HG03342 (cell line): ENCODE measurements at regions not wholly inside any gene's neighbourhood (a gene's known extent, or its start where the extent isn't known, plus 50 kb on each side); places are given as distances from the start of the nearest gene placed in this dataset.
"Not testable (repeated sequence)": the region's sequence is repeated elsewhere in the genome, so short reads cannot be mapped to it uniquely, and the experiment has no call there.

Source experiments
- ATAC-seq: cut with Tn5 transposase; IDR thresholded peaks from one replicate; pipeline ENCODE4 v1.9.1; 2021; ENCODE audit warnings: mild to moderate bottlenecking, moderate library complexity; ENCODE audit not compliant: unreplicated experiment

DNA sequence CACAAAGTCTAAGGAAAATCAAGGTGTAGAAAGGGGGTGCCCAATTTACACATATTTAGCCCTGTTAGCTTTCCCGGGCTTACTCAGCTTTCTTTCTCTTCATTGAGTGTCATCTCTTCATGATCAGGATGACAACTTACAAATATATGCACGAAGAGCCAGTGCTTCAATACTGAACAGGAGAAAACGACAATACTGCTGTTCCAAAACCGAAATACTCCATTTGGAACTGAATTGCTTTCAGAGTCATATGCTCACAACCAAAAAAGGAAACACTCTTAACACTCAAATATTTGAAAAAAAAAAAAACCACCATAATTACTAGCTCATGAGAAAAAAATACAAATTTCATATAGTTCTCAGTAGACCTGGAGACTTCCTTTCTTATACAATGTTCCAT, 272.1 kb upstream of the DUSP10 start:
- ATAC-seq: no peak

DNA sequence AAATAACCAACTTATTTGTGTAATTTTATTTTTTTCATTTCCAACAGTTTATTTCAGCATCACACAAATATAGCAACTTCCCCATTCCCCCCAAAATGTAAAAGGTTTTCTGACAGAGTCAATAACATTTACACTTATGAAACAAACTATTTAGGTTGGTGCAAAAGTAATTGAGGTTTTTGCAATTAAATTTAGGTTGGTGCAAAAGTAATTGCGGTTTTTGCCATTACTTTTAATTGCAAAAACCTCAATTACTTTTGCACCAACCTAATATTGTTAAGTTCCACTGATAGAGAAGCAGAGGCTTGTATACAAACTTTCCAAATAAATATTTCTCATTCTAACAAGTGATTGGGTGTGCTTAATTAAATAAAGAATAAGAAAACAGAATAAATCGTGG, 270.9 kb upstream of the DUSP10 start:
- no peak for ATAC-seq

DNA sequence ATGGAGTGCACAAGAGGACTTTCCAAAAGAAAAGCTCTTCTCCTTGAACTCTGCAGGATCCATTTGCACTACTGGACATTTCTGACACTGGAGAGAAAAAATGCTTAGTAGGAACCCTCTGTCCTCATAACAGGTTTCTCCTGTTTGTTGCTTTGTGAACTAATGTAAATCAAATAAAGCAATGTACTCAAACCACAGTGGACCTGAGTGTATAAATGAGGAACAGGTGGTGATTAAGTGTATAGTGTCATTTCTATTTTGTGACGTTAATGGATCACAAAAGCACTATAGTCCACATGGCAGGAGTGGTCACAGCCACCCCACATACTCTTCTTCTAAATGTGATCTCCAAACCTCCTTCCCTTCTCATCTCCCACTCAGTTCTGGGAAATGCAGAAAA, 268.4 kb upstream of the DUSP10 start:
- ATAC-seq: no peak

DNA sequence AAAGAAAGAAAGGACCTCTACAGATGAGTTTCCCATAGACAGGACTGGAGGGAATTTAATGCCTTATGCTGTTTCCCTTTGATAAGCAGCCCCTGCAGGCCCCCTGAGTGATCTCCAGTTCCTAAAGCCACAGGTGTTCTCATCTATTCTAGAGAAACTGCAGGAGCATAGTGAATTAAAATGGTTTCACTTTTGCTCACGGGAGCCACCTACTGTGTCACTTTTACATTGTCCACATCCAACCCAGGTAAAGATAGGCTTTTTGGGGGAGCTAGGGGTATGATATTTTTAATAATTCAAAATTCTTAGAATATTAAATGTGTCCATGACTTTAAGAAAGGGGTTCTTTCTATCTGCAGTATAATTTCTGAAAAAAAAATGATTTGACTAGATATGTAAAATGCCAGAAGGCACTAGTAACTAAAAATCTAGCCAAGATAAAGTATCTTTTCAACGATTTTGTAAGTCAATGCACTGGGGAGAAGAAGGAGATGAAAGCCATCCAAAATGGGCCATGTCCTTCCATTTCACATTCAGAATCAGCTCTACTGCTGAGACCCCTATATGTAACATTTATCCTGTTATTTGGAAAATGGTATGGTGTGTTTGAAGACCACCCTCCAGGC, 267.3 kb upstream of the DUSP10 start:
- peak; percentile 58 for ATAC-seq

DNA sequence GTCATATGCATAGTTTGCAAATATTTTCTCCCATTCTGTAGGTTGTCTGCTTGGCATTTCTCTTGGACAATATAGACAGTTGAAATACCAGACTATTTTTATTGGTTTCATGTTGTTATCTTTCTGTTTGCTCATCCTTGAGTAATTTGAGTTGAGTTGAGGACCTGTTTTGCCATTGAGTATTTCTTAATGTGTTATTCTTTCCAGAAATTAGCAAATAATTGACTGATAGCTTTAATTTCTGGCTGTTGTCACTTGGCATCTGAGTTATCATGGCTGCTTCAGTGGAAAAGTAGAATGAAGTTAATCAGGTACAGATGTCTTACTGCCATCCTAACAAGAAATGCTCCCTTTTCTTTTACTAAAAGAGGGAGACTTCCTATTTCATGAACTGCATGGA, 264.8 kb upstream of the DUSP10 start:
- ATAC-seq: no peak

DNA sequence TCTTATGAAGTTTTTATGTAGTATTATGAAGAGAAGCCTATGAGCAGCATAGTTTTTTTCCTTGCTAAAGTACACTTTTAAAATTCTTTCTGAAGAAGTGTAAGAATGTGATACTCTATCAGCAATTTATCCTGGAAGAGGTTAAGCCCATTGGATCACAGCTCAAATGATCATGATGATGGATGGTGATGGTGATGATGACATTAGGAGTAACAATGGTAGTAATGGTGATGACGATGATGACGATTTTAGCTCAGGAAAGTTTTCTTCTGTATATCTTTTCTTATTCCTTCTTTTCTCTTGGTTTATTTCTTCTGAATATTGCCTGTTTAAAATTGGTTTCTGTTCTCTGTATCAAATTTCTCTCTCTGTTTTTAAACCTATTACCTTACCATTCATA, 262.9 kb upstream of the DUSP10 start:
- no peak for ATAC-seq

DNA sequence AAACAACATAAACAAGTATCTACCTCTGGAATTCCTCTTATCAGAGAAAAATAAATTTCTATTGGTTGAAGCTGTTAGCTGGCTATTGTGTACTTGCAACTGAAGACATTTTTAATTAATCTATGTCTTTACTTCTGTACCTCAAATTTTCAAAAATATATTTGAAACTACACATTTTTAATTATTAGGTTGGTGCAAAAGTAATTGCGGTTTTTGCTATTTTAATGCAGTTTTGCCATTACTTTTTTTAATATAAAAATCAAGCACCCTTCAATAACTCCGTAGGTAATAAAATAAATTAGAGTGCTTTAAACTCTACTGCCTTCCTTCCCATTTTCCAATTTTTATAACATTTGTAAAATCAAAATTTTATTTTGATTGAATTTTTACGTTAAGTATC, 262.1 kb upstream of the DUSP10 start:
- no peak for ATAC-seq

DNA sequence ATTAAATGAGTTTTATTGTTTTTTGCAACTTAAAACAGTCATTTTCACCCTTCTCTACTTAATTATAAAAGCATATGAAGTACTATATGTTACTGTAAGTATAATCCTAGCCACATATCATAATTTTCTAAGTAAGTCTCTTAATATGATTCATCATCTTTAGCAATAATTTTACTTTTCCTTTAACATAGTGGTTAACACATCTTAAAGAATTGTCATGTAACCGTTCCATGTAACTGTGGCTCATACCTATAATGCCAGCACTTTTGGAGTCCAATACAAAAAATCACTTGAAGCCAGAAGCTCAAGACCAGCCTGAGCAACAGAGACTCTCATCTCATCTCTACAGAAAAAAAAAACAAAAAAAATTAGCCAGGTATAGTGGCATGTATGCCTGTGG, 260.6 kb upstream of the DUSP10 start:
- ATAC-seq: no peak

DNA sequence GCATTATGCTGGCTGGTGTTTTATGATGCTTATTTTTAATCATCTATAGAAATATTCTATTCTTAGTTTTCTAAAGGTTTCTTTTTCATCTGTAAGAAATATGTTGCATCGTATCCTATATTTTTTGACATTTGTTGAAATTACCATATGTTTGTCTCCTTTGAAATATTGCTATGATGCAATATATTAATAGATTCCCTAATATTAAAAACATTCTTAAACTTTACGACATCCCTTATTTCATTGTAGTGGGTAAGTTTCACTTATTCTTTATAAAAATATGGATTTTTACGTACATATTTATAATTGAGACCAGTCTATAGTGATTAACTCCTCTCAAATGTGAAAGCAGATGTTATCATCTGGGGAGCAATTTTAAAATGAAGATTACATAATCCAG, 258.2 kb upstream of the DUSP10 start:
- ATAC-seq: no peak

DNA sequence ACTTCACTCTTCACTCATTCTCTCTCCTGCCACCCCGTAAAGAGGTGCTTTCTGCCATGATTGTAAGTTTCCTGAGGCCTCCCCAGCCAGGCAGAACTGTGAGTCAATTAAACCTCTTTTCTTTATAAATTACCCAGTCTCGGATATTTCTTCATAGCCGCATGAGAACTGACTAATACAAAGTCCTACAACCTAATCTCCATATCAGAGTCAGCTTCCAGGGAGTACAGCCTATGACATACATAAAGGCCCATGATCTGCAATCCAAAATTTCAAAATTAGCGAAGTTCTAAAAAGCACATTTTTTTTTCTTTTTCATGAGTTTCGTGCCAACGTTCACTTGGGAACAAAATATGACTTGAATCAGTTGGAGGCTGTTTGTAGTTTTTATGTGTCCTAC, 256.9 kb upstream of the DUSP10 start:
- ATAC-seq: no peak

DNA sequence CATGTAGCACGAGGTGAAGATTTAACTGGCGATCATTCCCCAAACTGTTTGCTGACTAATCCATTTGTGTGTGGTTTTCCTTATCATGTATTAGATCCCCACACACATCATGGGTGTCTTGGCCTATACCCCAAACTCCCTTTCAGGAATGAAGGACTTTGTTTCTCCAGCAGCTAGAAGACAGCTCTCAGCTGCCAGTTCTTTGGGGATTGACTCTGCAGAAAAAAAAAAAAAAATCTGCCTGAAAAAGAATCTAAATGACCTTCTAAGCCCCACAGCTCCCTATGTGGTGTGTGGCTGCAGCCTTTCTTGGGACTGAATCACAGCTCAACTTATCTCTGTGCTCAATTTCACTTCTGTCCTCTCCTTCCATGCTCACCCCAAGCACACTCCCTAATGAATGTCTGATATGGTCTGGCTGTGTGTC, 256.3 kb upstream of the DUSP10 start:
- ATAC-seq: no peak

DNA sequence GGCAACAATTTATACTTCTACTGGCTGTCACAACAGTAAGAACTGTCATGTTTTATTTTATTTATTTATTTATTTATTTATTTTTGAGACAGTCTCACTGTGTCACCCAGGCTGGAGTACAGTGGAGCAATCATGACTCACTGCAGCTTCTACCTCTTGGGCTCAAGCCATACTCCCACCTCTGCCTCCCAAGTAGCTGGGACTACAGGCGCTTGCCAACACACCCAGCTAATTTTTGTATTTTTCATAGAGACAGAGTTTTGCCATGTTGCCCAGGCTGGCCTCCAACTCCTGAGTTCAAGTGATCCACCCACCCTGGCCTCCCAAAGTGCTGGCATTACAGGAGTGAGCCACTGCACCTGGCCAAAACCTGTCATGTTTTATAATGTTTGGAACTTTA, 255.1 kb upstream of the DUSP10 start:
- not testable (repeated sequence) for ATAC-seq

DNA sequence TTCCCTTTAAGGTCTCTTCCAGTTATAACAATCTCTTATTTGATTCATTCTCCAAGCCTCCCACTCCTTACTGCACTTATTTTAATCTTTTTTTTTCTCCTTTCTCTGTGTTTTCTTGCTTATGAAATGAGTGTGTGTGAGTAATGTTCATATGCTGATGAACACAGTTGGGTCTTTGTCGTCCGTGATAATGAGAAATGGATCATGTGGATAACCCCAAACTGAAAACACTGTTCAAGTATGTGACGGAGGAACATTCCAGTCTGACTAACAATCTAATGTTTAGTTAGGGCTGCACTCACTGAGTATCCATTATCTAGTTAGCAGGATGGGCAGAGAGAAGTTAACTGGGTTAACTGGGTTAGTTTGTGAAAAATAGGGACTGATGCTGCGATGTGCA, 253.1 kb upstream of the DUSP10 start:
- no peak for ATAC-seq

DNA sequence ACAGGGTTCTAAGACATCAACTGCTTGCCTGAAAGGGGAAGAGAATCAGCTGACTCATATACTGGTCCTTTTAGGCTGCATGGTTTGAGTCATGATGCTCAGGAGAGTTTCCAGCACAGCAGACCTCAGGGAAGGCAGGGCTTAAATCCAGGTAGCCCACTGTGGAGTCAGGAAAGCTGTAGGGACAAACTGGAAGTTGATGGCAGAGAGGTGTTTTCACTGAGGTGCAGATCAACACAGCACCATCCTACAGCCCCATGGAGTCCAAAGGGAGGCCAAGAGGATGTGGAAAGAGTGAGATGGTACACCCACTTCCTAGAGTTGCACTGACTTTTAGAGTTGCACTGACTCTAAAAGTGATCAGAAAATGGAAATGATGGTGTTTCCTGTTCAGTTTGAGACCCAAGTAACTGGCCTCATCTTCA, 252.4 kb upstream of the DUSP10 start:
- peak; percentile 80 for ATAC-seq

DNA sequence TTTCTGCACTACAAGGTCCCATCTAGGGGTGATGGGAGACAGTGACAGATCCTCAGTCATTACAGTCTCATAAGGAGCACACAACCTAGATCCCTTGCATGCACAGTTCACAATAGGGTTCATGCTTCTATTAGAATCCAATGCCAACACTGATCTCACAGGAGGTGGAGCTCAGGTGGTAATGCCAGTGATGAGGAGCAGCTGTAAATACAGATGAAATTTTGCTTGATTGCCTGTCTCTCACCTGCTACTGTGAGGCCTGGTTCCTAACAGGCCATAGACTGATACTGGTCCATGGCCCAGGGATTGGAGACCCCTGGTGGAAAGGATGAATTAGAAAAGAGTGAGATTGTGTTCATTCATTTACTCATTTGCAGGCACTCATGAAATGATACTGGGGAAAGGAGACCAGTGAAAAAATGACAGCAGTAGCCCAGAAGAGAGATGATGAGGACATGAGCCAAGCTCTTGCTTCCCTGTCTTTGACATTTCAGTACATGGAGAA, 251.6 kb upstream of the DUSP10 start:
- ATAC-seq: no peak

DNA sequence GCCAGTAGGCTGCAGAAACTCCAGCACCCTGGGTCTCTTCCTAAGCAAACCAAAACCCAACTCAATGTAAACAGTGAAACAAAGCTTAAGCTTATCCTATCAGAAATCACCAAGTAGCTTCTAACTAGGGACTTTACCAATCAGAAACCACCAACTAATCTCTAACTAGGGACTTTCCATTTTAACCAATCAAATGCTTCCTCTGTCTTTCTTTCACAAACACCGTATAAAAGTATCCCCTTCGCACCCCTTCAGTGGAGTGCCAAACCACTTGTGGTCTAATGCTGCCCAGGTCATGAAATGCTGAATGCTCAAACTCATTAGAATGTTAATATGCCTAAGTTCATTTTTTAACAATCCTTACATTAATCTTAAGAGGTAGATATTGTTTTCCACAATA, 250.5 kb upstream of the DUSP10 start:
- ATAC-seq: no peak

DNA sequence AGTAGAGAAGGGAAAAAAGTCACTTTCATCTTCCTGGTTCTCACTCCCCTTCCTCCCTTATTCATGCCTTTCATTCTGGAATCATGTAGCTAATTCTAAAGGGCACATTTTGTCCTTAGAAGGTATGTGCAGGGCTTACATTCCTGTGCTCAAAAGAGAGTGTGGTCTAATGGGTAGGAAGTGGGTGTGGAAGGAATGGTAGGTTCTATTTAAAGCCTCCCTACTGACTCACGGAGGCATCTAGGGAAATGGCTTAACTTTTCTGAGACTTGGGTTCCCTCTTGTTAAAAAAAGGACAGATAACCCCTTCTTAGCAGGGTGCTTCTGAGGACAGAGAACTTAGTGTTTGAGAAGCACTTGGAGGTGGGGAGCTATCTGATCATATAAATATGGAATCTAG, 249.3 kb upstream of the DUSP10 start:
- ATAC-seq: no peak

DNA sequence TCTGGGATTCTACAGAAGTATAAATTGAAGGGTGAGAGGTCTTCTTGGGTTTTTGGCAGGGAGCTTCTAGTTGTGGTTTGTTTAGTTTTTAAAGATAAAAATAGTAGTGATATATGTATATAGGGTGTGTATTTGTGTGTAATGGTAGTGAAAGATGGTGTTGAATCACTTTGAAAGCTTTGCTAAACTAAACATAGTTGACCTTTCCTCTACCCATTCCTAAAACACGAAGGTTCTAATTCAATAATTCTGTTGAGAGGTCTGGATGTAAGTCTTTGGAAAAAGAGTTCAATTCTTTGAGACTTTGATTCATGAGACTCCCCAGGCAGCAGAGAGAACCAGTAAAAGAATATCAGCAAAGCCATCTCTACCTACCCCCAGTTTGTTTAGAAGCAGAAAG, 247.9 kb upstream of the DUSP10 start:
- no peak for ATAC-seq

DNA sequence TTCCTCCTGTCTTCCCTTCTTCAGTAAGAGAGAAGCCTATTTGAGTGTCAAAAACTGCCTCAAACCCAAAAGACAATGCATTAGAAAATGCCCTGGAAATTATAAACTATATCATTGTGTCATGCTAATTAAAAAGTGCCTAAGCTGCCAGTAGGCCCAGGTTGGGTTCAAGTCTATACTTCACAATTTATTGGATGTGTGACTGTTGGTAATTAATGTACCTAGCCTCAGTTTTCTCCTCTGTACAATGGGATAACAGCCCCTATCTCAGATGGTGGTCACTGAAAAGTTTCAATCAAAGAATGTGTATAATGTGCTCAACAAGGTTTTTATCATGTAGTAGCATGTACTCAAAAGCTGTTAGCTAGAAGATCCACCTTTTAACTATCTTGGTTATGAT, 246.9 kb upstream of the DUSP10 start:
- no peak for ATAC-seq

DNA sequence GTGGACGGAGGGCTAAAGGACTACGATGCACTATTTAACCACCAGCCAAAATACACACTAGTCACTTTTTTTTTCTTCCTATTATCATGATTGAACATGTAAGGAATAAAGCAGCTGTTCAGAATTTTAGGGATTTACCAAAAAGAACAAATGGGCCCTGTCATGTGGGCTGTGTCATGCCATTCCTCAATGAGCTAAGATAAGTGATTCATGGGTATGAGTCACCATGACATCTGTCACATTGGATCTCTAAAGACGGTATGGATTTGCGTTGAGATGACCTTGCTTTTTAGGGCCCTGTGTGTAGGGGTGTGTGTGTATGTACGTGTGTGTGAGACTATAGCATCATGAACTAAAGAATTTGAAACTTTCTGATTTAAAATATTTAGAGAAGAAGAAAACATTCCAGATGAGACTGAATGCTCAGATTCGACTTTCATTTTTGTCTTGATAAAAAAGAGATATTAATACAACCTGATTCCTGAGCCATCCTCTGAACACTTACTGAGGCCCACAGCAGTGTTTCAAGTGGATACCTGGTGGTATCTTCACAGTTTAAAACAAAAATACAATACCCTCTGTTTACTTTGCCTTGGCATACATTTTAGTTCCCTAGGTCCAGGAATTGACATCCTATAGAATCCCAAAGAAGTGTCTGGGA, 246.1 kb upstream of the DUSP10 start:
- no peak for ATAC-seq

DNA sequence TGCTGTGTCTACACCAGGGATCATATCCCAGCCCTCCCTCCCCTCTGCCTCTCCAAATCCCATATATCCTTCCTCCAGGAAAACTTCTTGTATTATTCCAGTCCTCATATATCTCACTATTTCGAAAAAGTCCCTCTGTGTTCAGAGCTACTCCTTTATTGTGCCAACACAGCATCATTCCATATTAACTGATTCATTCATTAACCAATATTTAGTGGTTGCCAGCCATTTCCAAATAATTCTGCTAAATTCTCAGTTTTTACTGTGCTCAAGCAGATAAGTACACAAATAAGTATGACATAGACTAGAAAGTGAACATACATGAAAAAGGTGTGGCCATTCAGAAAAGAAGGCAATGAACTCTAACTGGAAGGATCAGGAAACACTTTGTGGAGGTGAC, 241.6 kb upstream of the DUSP10 start:
- no peak for ATAC-seq

DNA sequence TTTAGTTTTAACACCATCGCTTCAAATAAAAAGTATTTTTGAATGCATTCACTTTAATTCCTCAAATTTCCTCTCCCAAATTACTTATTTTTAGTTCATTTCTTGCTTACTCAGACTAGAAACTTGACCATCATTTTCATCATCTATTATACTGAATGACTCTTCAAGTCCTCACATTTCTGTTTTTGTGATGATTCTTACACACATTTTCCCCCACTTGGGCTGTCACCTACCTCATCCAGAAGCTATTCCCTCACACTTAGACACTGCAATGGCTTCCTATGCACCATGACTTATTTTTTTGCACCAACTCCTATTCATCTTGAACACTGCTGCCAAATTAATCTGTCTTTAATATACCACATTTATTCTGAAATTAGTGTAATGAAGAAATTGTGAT, 239.6 kb upstream of the DUSP10 start:
- ATAC-seq: no peak
